Astrocyte of the hippocampus (primary cell): ENCODE measurements at regions not wholly inside any gene's neighbourhood (a gene's known extent, or its start where the extent isn't known, plus 50 kb on each side); places are given as distances from the start of the nearest gene placed in this dataset.
"Not testable (repeated sequence)": the region's sequence is repeated elsewhere in the genome, so short reads cannot be mapped to it uniquely, and the experiment has no call there.

ENCODE experiments used
- DNase-seq: peaks from one replicate; pipeline ENCODE4 v3.0.0; 2011; ENCODE audit warnings: low read depth, low spot score

DNA sequence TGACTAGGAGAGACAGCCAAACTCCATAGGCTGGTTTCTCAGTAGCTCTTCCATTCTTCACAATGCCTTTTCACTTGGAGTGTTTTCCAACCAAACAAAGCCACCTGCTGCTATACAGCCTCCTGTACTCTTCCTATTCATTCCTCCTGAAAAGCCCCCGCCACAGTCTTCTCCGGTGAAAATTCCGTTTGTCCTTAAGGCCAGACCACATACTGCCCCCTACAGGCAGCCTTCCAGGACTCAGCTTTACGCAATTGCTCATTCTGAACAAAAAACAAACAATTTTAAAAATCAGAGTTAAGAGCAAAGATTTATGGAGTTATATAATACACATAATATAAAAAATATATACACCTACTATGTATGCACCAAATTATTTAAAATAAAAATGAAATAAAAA lies 611.5 kb downstream of the COL12A1 start:
- not testable (repeated sequence) for DNase-seq

DNA sequence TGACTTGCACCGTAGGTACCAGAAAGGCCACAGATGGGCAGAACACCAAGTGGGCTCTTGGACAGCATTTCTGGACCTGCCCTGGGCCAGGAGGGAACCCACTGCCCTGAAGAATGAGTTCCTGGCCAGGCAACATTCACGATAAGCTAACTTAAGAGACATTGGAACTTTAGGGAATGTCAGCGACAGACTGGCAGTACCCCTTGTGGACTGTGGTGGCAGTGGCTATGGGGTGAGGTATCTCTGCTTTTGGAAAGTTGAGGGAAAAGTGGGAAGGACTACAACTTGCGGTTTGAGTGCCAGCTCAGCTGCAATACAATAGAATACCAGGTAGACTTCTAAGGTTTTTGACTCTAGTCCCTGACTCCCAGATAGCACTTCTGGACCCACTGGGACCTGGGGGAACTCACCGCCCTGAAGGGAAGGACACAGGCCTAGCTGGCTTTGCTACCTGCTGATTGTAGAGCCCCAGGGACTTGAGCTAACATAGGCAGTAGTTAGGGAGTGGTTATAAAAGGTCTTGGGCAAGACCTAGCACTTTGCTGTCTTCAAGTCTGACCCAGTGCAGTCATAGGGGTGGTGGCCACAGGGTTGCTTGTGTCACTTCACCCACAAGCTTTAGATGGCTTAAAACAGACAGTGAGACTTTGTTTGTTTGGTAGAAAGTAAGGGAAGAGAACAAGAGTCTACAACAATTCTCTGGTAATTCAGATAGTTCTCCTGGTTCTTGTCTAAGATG lies 617.6 kb downstream of the COL12A1 start:
- DNase-seq, result no peak

DNA sequence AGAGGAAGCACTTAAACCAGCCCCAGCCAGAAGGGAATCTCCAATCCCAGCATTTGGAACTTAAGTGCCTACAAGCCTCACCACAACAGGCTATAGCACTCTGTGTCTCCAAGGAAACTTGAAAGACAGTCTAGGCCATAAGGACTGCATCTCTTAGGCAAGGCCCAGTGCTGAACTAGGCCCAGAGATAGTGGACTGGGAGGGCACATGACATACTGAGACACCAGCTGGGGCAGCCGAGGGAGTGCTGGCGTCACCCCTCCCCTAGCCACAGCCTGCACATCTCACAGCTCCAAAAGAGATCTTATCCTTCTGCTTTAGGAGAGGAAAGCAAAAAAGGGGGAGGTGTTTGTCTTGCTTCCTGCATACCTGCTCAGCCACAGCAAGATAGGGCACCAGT lies 618.5 kb downstream of the COL12A1 start:
- DNase-seq, result no peak

DNA sequence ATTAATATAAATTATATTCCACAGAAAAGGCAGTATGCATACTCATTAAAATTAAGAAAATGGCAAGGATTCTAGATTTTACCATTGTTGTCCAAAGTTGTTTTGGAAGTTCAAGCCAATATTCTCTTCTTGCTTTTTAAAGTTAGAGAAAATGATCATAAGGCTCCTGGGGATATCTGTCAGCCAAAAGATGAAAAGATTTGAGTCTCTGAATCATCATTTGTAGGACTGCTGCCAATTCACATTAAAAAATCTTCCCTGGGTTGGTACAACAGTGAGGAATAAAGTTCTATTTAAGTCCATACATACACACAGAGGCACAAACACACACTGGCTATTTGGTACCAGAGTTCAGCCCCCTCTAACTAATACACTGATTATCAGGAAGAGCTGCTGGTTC lies 620.1 kb downstream of the COL12A1 start:
- no peak for DNase-seq

DNA sequence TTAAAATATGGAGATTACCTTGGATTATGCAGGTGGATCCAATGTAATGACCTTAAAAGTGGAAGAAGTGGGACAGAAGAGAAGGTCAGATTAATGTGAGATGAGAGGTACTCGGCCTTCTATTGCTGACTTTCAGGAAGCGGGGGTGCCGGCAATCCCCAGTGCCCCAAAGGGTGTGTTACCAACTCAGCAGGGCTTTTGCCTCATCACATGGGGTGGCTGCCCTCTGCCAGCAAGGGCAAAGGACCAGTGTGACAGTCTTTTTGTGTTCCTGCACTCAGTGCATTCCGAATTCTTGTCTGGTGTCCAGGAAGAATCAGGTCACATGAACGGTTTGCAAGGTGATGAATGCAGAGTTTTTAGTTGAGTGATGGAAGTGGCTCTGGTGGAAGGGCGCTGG lies 624.2 kb downstream of the COL12A1 start:
- no peak for DNase-seq

DNA sequence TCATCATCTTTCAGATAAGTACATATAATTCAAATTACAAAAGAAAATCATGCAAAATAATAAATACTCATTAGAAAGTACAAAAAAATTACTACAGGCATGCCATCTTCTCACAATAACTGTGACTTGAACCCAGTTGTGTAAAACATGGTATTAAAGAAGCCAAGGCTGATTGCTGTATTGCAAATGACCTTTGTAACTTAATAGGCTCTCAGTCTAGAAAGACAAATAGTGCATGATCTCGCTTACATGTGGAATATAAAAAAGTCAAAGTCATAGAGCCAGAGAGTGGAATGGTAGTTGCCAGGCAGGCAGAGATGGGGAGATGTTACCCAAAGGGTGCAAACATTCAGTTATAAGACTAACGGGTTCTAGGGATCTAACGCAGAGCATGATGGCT lies 626.1 kb downstream of the COL12A1 start:
- no peak for DNase-seq

DNA sequence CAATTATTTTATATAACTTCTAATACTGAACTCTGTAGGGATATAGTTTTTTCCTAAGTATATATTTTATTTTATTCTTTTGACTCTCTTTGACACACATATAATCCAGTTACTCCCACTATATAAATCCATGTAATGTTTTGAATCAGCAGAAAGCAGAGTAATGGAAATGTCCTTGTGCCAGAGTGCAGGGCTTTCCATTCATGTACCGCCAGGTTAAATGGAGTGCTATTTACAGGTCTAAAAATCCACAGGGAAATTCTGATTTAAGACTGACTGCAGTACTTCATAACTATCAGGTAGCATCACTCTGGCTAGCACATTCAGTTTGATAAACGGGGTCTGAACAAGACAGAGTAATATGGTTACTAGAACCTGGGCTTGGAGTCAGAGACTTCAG lies 626.8 kb downstream of the COL12A1 start:
- DNase-seq, result peak; percentile 6

DNA sequence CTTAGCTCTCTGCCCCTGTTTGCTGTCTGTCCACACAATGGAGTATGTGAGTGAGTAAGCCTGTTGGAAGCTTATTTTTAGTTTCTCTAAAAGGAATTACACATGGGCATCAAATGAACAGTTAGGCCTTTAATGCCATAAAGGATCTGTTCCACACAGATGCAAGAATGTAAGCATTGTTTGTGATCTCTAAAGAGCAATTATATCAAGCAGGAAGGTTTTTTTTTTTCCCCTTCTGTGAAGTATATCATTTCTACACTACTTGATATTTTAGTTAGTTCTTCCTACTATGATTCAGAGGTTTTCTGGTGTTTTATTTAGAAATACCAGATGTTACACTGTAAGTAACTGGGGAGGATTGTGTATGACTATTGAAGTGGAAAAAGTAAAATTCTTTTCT lies 627.5 kb downstream of the COL12A1 start:
- peak; percentile 23 for DNase-seq

DNA sequence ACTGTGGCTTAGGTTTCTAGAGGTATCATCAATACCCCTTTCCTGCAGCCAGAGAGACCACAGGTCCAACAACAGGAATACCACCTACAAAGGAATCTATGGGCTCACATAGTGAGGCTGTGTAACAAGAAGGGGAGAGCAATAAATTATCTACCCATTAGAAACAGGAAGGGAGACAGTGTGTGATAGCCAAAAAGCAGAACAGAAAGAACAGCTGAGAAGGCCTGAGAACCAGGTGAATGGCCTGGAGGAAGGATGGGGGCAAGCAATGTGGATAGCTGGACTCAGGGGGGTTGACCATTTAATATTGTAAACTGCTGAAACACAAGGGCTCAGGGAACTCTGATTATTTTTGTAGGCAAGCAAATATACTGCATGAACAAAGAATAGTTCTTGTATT lies 628.2 kb downstream of the COL12A1 start:
- no peak for DNase-seq

DNA sequence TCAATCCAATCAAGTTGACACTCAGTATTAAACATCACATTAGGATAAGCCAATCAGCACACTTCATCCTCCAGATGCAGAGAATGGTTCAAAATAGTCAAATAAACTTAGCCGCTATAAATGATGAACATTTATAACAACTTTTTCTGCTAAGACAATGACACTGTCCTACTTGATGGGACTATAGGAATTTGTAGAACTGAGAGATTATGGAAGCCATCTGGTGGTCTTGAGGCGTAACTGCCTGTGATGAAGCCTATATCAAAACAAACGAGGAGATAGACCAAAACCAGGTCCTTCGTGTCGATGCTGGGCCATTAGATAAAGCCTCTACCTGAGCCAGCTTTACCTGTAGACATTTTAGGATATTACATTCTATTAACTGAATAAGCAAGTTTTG lies 631.1 kb downstream of the COL12A1 start:
- DNase-seq, result peak; percentile 11

DNA sequence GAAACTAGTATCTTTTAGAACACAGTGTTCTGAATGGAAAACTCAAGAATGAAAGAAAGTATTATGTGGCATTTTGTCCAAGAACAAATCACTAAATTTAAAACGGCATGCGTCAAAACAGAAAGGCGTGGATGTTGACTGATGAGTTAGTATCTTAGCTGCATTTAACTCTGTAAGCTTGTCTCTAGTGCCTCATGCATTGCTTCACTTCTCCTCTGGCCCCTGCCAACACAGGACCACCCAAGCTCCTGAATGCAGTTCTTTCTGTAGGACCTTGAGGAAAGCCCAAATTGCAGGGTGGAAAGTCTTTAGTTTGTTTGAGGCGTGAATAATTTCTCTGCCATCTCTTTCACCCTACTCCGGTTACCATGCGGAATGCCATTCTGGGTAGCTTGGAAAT lies 632.2 kb downstream of the COL12A1 start:
- no peak for DNase-seq

DNA sequence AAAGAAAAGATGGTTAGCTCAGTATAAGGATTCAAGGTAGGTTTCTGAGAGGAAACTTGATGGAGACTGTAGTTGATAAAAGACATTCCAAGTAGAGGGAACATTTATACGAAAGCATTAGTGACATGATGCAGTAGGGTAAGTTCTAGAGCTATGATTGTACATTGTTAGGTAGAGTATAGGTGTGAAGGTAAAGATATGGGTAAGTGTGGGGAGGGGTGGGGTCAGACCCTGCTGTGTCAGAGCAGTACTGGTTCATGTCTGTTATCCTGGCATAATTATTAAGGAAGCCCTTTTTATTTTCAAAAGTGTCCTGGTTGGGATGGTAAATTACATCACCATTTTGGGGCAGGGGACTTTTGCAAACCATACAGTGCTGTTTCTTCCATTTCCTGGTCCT lies 635.8 kb downstream of the COL12A1 start:
- DNase-seq, result no peak

DNA sequence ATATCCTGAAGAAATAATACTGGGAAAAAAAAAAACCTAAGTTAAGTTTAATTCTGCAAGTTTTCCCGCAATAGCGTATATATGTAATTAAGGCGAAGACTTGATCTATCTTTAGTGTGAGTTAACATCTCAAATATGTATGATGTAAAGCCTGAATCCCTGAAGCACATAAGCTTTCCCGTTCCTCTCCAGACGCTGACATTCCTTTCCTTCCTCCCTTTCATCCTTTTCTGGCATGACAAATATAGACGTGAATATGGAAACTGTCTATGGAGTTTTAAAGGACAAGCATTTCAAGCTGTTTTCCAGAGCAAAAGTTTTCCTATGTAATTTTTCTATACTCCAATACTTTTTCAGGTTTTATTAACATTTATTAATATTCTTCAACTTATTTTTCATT lies 637.0 kb downstream of the COL12A1 start:
- no peak for DNase-seq

DNA sequence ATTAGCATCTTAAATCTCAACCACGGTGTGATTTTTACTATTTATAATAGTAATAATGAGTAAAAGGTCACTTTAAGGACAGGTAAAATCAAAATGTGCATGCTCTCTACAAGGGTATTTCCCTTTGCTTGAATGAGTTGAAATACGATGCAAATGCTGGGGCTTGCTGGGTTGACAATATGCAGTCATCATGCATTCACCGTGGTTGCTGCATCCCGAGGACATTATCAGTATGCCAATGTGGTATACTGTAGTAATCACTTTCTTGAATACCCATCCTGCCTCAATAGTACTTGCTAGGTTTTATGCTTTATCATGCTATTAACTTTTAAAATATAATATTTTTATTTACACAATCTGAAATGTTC lies 637.9 kb downstream of the COL12A1 start:
- DNase-seq, result not testable (repeated sequence)

DNA sequence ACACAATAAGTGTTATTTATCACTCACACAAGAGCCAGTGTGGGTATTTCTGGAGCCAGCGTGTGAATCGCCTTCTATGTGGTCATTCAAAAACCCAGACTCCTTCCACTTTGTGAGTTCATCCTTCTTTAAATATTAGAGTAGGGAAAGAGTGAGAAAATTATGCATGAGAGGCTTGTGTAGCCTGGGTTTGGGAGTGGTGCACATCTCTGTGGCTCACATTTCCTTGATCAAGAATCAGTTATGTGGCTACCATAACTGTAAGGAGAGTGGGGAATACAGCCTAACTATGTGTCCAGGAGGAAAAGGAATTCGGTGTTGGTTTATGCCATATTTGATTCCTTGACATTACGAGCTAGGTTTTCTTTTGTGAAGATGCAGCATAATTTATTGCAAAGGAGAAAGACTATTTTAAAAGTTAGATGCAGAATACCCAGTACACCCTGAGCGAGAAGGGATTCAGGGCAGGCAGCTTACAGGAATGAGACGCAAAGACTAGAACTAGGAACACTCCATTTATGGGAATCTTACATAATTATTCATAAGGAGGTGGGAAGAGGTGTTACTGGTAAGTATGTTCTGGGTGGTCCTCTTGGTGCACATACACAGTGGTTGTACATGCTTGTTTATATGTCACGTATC lies 638.5 kb downstream of the COL12A1 start:
- no peak for DNase-seq

DNA sequence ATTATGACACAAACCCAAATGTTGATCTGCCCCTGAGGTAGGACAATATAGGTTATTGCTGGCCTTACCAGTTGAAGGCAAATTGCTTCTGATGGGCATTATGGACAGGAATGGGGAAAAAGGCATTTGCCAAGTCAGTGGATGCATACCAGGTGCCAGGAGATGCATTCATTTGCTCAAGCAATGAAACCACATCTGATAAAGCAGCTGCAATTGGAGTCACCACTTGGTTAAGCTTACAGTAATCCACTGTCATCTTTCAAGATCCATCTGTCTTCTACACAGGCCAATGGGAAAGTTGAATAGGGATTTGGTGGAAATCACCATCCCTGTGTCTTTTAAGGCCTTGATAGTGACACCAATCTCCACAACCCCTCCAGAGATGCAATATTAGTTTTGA lies 648.6 kb downstream of the COL12A1 start:
- no peak for DNase-seq

DNA sequence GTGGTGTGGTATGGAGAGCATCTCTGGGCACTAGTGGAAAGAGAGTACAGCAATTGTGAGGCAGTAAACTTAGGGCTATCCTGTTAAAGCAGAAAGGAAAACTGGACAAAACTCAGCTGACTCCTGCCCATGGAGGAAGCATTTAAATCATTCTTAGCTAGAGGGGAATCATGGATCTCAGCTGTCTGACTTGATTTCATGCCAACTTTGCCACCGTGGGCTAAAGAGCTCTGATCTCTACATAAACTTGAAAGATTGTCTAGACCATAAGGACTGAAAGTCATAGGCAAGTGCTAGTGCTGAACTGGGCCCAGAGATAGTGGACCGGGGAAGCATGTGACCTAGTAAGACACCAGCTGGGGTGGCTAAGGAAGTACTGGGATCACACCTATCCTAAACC lies 651.8 kb downstream of the COL12A1 start:
- no peak for DNase-seq

DNA sequence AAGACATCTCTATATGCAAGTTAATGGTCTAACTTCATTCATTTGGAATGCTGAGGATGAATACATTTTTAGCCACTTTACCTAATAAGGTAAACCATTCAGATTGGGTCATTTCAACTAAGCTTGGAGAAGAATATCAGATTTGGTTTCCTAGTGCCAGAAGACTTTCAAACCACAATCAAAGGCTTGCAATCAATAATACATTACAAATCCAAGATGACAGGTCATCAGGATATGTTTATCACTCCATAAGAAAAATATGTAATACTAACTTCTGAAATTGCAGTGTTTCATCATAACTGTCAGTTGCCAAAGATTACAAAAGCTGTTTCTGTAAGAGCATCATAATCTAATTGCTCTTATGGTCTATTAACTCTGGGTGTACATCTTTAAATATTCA lies 654.0 kb downstream of the COL12A1 start:
- no peak for DNase-seq

DNA sequence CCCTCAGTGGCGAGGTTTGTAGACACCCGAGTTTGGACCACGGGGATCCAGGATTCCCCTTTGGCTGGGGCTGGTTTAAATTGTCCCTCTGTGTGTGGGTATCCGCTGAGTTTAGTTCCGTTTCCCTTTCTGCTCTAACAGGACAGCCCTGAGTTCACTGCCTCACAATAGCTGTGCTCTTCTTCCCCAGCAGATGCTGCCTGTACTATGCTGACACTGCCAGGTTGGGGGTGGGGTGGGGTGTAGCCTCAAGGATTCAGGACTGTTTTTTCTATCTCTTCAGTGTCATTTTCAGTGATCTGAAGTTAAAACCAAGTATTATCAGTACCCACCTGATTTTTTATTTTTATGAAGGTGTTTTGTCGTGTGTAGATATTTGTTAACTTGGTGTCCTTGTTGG lies 655.0 kb downstream of the COL12A1 start:
- no peak for DNase-seq

DNA sequence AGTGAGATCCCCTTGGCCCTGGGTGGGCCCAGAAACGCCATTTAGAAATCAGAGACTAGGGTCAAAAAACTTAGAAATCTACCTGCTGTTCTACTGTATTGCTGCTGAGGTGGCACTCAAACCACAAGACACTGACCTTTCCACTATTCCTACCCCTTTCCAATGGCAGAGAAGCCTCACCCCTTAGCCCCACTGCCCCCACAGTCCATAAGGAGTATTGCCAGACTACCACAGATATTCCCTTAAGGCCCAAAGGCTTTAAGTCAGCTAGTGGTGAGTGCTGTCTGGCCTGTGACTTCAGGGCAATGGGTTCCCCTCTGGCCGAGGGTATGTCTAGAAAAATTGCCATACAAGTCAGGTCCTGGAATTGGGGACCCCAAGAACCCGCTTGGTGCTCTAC lies 656.1 kb downstream of the COL12A1 start:
- DNase-seq, result no peak

DNA sequence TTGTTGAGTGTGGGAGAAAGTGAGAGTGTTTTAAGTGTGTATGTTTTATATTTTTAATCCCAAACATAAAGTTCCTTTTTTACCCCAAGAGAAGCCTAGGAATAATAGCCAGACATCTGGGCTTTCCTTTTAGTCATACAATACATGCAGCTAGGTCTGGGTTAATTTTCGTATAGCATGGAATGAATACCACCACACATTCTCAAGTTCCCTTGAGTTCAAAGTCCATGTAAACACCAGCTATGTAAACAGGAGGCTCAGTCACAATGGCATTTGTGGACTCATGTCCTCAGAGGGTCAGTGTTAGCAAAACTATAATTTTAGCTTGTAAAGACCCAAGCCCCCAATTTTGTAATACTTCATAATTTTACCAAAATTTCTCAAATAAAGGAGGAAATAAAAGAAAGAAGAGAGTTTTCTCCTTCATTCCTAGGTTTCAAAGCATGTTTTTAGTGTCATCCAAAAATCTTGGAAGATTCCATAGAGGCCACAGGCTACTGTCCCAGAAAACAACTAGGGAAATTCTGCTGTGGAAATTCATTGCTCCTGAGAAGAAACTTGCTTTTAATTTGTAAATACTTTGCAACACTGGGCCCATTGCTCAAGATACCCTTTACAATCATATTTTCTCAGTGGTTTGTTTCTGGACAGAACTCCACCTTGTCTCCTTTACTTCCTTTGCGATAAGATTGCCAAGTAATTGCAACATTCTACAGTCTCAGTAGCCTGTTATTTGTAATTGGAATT lies 671.2 kb downstream of the COL12A1 start:
- DNase-seq, result no peak

DNA sequence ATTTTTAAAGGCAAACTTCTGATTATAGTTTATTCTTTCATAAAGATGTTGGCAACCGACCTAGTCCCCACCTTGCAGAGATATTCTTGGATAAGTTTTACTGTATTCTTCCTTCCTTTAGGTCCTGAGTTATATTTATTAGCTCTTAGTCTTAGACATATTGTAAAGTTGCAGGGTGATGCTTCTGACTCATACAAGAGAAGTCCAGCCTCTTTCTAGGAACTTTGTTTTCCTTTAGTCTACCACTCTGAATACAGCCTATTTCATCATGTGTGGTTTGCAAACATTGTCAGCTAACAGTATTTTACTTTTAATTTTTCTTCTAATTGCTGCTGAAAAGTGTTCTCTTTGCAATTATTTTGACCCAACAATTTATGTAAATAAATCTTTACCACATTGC lies 686.7 kb downstream of the COL12A1 start:
- DNase-seq, result peak; percentile 20

DNA sequence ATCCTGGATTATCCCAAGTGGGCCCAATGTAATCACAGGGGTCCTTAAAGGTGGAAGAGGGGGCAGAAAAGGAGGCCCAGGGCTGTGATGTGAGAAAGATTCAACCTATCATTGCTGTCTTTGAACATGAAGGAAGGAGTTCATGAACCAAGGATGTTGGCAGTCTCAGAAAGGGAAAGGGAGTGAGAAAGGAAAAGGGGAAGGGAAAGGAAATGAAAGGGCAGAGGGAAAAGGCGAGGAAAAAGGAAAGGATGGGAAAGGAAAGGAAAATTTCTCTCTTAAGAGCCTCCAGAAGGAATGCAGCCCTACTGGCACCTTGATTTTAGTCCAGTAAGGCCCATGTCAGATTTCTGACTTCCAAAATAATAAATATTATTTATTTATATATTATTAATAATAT lies 687.8 kb downstream of the COL12A1 start:
- DNase-seq, result no peak
